ENCODE measurements at regions not wholly inside any gene's neighbourhood (a gene's known extent, or its start where the extent isn't known, plus 50 kb on each side); places are given as distances from the start of the nearest gene placed in this dataset.
A peak's percentile ranks its signal among the peaks of the same experiment; 100 is the strongest.

GRCh38 chr5:52694648-52695047 lies 93.1 kb upstream of the ITGA1 start:
- no peak for TF ChIP-seq CTCF (IDR thresholded peaks at IDR 0.05; ENCODE audit: insufficient read depth, low read depth, low read length, missing control alignments)
- no peak overlapping the region for H3K4me3 ChIP-seq (ENCODE audit: low read length)
- no peak for DNase-seq (ENCODE audit: low read depth)

GRCh38 chr5:52702877-52703276 lies 84.8 kb upstream of the ITGA1 start:
- no peak for DNase-seq (ENCODE audit: low read depth)

GRCh38 chr5:52703321-52703720 lies 84.4 kb upstream of the ITGA1 start:
- no peak for TF ChIP-seq CTCF (IDR thresholded peaks at IDR 0.05; ENCODE audit: insufficient read depth, low read depth, low read length, missing control alignments)
- no peak for DNase-seq (ENCODE audit: low read depth)

More at GRCh38 chr5:52702877-52703276, 84.8 kb upstream of the ITGA1 start:
- no peak overlapping the region for H3K4me3 ChIP-seq (ENCODE audit: low read length)
- no peak for TF ChIP-seq CTCF (IDR thresholded peaks at IDR 0.05; ENCODE audit: insufficient read depth, low read depth, low read length, missing control alignments)

GRCh38 chr5:52705720-52706119 lies 82.0 kb upstream of the ITGA1 start:
- no peak for TF ChIP-seq CTCF (IDR thresholded peaks at IDR 0.05; ENCODE audit: insufficient read depth, low read depth, low read length, missing control alignments)
- no peak overlapping the region for H3K4me3 ChIP-seq (ENCODE audit: low read length)
- DNase-seq (ENCODE audit: low read depth): peak; percentile 33

More at GRCh38 chr5:52703321-52703720, 84.4 kb upstream of the ITGA1 start:
- no peak overlapping the region for H3K4me3 ChIP-seq (ENCODE audit: low read length)

- H3K4me3 ChIP-seq (ENCODE audit: low read length): no peak overlapping the region
- no peak for DNase-seq (ENCODE audit: low read depth)
- TF ChIP-seq CTCF (IDR thresholded peaks at IDR 0.05; ENCODE audit: insufficient read depth, low read depth, low read length, missing control alignments): no peak
These were observed 80.9 kb upstream of the ITGA1 start for GRCh38 chr5:52706775-52707174.

- no peak overlapping the region for H3K4me3 ChIP-seq (ENCODE audit: low read length)
- no peak for TF ChIP-seq CTCF (IDR thresholded peaks at IDR 0.05; ENCODE audit: insufficient read depth, low read depth, low read length, missing control alignments)
- no peak for DNase-seq (ENCODE audit: low read depth)
These were observed 80.1 kb upstream of the ITGA1 start for GRCh38 chr5:52707616-52708015.

GRCh38 chr5:52708463-52708862 lies 79.3 kb upstream of the ITGA1 start:
- DNase-seq (ENCODE audit: low read depth): no peak
- TF ChIP-seq CTCF (IDR thresholded peaks at IDR 0.05; ENCODE audit: insufficient read depth, low read depth, low read length, missing control alignments): no peak
- H3K4me3 ChIP-seq (ENCODE audit: low read length): no peak overlapping the region
